Loucy (cell line): ENCODE measurements at regions not wholly inside any gene's neighbourhood (a gene's known extent, or its start where the extent isn't known, plus 50 kb on each side); places are given as distances from the start of the nearest gene placed in this dataset.

ENCODE experiments used
- H2AFZ ChIP-seq: fragments of 200-600 bp; sonication (generic); 2 replicates; pipeline ENCODE4 v1.6.0; 2016; ENCODE audit warnings: antibody characterized with exemption, mild to moderate bottlenecking, low read length, moderate library complexity
- H3F3A ChIP-seq: fragments of 200-600 bp; 2 replicates; pipeline ENCODE4 v1.6.0; 2016; ENCODE audit warnings: antibody characterized with exemption, low read depth, mild to moderate bottlenecking
- H3K27me3 ChIP-seq: fragments of 200-600 bp; sonication (generic); 2 replicates; pipeline ENCODE4 v1.6.1; 2014; ENCODE audit warnings: low read length, mild to moderate bottlenecking; ENCODE audit not compliant: insufficient read depth, poor library complexity, severe bottlenecking
- H3K36me3 ChIP-seq: fragments of 200-600 bp; sonication (generic); 2 replicates; pipeline ENCODE4 v1.6.1; 2016; ENCODE audit warnings: low read length; ENCODE audit not compliant: insufficient read depth
- H3K4me1 ChIP-seq: fragments of 200-600 bp; sonication (generic); 2 replicates; pipeline ENCODE4 v1.5.1; 2014; ENCODE audit warnings: low read length, mild to moderate bottlenecking; ENCODE audit not compliant: insufficient read depth, poor library complexity, severe bottlenecking
- H3K4me2 ChIP-seq: fragments of 200-600 bp; sonication (generic); 2 replicates; pipeline ENCODE4 v1.6.0; 2014; ENCODE audit warnings: antibody characterized with exemption, low read length, low read depth, mild to moderate bottlenecking; ENCODE audit not compliant: poor library complexity, severe bottlenecking
- H3K4me3 ChIP-seq: fragments of 200-600 bp; sonication (generic); 2 replicates; pipeline ENCODE4 v1.5.1; 2014; ENCODE audit warnings: low read length, mild to moderate bottlenecking, mixed read lengths; ENCODE audit not compliant: poor library complexity, severe bottlenecking
- H3K79me2 ChIP-seq: fragments of 200-600 bp; sonication (generic); 2 replicates; pipeline ENCODE4 v1.6.1; 2014; ENCODE audit warnings: low read length; ENCODE audit not compliant: insufficient read depth
- H3K9ac ChIP-seq: fragments of 200-600 bp; sonication (generic); 2 replicates; pipeline ENCODE4 v1.6.0; 2014; ENCODE audit warnings: mild to moderate bottlenecking, low read depth, low read length, moderate library complexity; ENCODE audit not compliant: poor library complexity, severe bottlenecking
- H3K9me2 ChIP-seq: fragments of 200-600 bp; sonication (generic); replicated peaks from 2 replicates; pipeline ENCODE4 v1.6.1; 2016; ENCODE audit warnings: low read depth, low read length, mixed read lengths
- H3K9me3 ChIP-seq: fragments of 200-600 bp; sonication (generic); 2 replicates; pipeline ENCODE4 v1.6.1; 2014; ENCODE audit warnings: mild to moderate bottlenecking, antibody characterized with exemption, low read length, low read depth; ENCODE audit not compliant: insufficient read depth
- H4K20me1 ChIP-seq: fragments of 200-600 bp; sonication (generic); 2 replicates; pipeline ENCODE4 v1.6.0; 2014; ENCODE audit warnings: antibody characterized with exemption, low read length, mild to moderate bottlenecking; ENCODE audit not compliant: insufficient read depth, poor library complexity, severe bottlenecking
- EZH2phosphoT487 ChIP-seq: fragments of 200-600 bp; IDR thresholded peaks from 2 replicates; pipeline ENCODE4 v1.6.1; 2018; ENCODE audit warnings: antibody characterized with exemption, mild to moderate bottlenecking, moderate library complexity, borderline replicate concordance
- TF ChIP-seq, protein P1 (sequence below): fragments of 200-600 bp; sonication (generic); conservative IDR thresholded peaks from 2 replicates; pipeline ENCODE4 v1.5.1; 2014; ENCODE audit warnings: mild to moderate bottlenecking, antibody characterized with exemption, low read length

GRCh38 chr11:97355230-97355629 lies 965.4 kb downstream of the JRKL start:
- no peak for TF ChIP-seq EZH2phosphoT487
- TF ChIP-seq, protein P1, sequence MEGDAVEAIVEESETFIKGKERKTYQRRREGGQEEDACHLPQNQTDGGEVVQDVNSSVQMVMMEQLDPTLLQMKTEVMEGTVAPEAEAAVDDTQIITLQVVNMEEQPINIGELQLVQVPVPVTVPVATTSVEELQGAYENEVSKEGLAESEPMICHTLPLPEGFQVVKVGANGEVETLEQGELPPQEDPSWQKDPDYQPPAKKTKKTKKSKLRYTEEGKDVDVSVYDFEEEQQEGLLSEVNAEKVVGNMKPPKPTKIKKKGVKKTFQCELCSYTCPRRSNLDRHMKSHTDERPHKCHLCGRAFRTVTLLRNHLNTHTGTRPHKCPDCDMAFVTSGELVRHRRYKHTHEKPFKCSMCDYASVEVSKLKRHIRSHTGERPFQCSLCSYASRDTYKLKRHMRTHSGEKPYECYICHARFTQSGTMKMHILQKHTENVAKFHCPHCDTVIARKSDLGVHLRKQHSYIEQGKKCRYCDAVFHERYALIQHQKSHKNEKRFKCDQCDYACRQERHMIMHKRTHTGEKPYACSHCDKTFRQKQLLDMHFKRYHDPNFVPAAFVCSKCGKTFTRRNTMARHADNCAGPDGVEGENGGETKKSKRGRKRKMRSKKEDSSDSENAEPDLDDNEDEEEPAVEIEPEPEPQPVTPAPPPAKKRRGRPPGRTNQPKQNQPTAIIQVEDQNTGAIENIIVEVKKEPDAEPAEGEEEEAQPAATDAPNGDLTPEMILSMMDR = no peak
- H3K9me3 ChIP-seq = no peaks in the 10 kb centered on the region

GRCh38 chr11:97356144-97356543 lies 966.3 kb downstream of the JRKL start:
- H3K79me2 ChIP-seq = no peaks in the 10 kb centered on the region
- no peak for TF ChIP-seq EZH2phosphoT487
- TF ChIP-seq, protein P1 = no peak

More at GRCh38 chr11:97355230-97355629, 965.4 kb downstream of the JRKL start:
- H3K9me2 ChIP-seq = no peaks in the 10 kb centered on the region
- no peak overlapping the region for H3K4me2 ChIP-seq
- H3K4me3 ChIP-seq = no peak overlapping the region
- H4K20me1 ChIP-seq = no peaks in the 10 kb centered on the region
- H3K9ac ChIP-seq = no peak overlapping the region
- no peaks in the 10 kb centered on the region for H3K36me3 ChIP-seq
- no peaks in the 10 kb centered on the region for H3K4me1 ChIP-seq
- no peaks in the 10 kb centered on the region for H3F3A ChIP-seq
- H3K27me3 ChIP-seq = no peaks in the 10 kb centered on the region
- H3K79me2 ChIP-seq = no peaks in the 10 kb centered on the region
- no peak overlapping the region for H2AFZ ChIP-seq

DNA sequence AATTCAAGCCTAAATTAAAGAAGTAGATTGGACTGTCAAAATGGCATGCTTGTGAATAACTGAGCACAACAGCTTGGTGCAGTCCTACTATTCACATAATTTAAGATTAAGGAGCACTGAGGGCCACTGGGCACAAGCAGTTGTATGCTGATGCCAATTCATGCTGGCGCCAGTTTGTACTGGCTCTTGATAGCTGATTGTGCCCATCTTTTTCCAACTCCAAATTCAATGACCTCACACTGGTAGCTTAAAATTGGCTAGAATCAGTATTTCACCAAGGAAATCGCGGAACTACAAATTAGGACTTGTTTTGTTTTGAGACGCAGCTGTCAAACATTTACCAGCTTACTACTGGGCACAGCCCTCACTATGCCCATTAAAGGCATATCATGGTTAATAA lies 969.2 kb downstream of the JRKL start:
- Histone ChIP-seq H3K4me2 (no peak overlapping the region), H3K4me1 (no peaks in the 10 kb centered on the region), H3K9me3 (no peaks in the 10 kb centered on the region), H2AFZ (no peak overlapping the region), H3K79me2 (no peaks in the 10 kb centered on the region), H3K4me3 (no peak overlapping the region), H3K9ac (no peak overlapping the region), H3K27me3 (no peaks in the 10 kb centered on the region), H4K20me1 (no peaks in the 10 kb centered on the region), H3K9me2 (no peaks in the 10 kb centered on the region), H3K36me3 (no peaks in the 10 kb centered on the region), H3F3A (no peaks in the 10 kb centered on the region)
- TF ChIP-seq EZH2phosphoT487 = no peak
- TF ChIP-seq, protein P1 = no peak

More at GRCh38 chr11:97356144-97356543, 966.3 kb downstream of the JRKL start:
- Histone ChIP-seq H3K27me3 (no peaks in the 10 kb centered on the region), H2AFZ (no peak overlapping the region), H3K4me2 (no peak overlapping the region), H3F3A (no peaks in the 10 kb centered on the region), H4K20me1 (no peaks in the 10 kb centered on the region), H3K9me2 (no peaks in the 10 kb centered on the region), H3K9me3 (no peaks in the 10 kb centered on the region), H3K4me1 (no peaks in the 10 kb centered on the region), H3K9ac (no peak overlapping the region), H3K4me3 (no peak overlapping the region), H3K36me3 (no peaks in the 10 kb centered on the region)
